T-cell (primary cell): ENCODE measurements at regions not wholly inside any gene's neighbourhood (a gene's known extent, or its start where the extent isn't known, plus 50 kb on each side); places are given as distances from the start of the nearest gene placed in this dataset.

Experiments used
- ATAC-seq, 4 experiments: fragments of 200-7000 bp in 3 of 4; fragments of 150-1000 bp in 1 of 4; cut with Tn5 transposase; replicated peaks in 1 of 4; 1 replicate in 3 of 4; 2 replicates in 1 of 4; pipeline ENCODE4 v1.10.0; 2021; ENCODE audit warnings: moderate library complexity in 3 of 4, mild to moderate bottlenecking in 2 of 4, moderate number of reproducible peaks in 1 of 4
- CTCF ChIA-PET, 2 donors: fragments of 300-600 bp; sonication (Branson Sonifier 250); formaldehyde crosslinking; loops; one replicate each; lab custom pipeline; 2022; ENCODE audit warnings: antibody characterized with exemption in 2 of 2; lab: Charles Lee
- POLR2A ChIA-PET, 2 donors: fragments of 300-600 bp; sonication (Branson Sonifier 250); formaldehyde crosslinking; loops; one replicate each; lab custom pipeline; 2022; ENCODE audit warnings: antibody characterized with exemption in 2 of 2; lab: Charles Lee
- DNase-seq, 35 experiments: peaks; one replicate each; pipeline versions ENCODE4 v3.0.0 to v3.0.0-alpha.2; 2013 to 2023
- H3K27ac ChIP-seq: one replicate; pipeline ENCODE4 v1.5.1; 2013; ENCODE audit warnings: low read length
- H3K27me3 ChIP-seq, 2 experiments: replicated peaks in 1 of 2; 1 replicate in 1 of 2; 2 replicates in 1 of 2; pipeline versions ENCODE4 v1.6.1 to v1.7.0; 2013; ENCODE audit warnings: low read length in 1 of 2, mixed read lengths in 1 of 2; ENCODE audit not compliant: control insufficient read depth in 2 of 2, insufficient read depth in 2 of 2; ENCODE audit errors: extremely low read depth in 1 of 2
- H3K36me3 ChIP-seq, 2 donors: 1 replicate in 1 of 2; 2 replicates in 1 of 2; pipeline versions ENCODE4 v1.6.1 to v1.7.0; 2013; ENCODE audit warnings: low read length in 1 of 2; ENCODE audit not compliant: control insufficient read depth in 2 of 2, insufficient read depth in 1 of 2; ENCODE audit errors: extremely low read depth in 1 of 2
- H3K4me1 ChIP-seq, 2 experiments: 1 replicate in 1 of 2; 2 replicates in 1 of 2; pipeline versions ENCODE4 v1.6.1 to v1.7.0; 2013; ENCODE audit warnings: low read length in 2 of 2, mixed read lengths in 1 of 2; ENCODE audit not compliant: insufficient read depth in 2 of 2, control insufficient read depth in 1 of 2; ENCODE audit errors: extremely low read depth in 1 of 2
- H3K4me3 ChIP-seq, 2 donors: 1 replicate in 1 of 2; 2 replicates in 1 of 2; pipeline versions ENCODE4 v1.5.1 to v1.7.0; 2013; ENCODE audit warnings: mild to moderate bottlenecking in 2 of 2, low read length in 1 of 2, moderate library complexity in 1 of 2; ENCODE audit not compliant: control insufficient read depth in 1 of 2; ENCODE audit errors: extremely low read depth in 1 of 2
- H3K9me3 ChIP-seq: 2 replicates; pipeline ENCODE4 v1.7.0; 2013
- H3K27ac Mint-ChIP-seq, 2 donors: one replicate each; pipeline ENCODE4 v1.8.0; 2020 to 2021; ENCODE audit warnings: mild to moderate bottlenecking in 2 of 2, mixed read lengths in 2 of 2
- H3K27me3 Mint-ChIP-seq, 2 donors: one replicate each; pipeline ENCODE4 v1.8.0; 2021 to 2022; ENCODE audit warnings: mixed read lengths in 2 of 2
- H3K36me3 Mint-ChIP-seq: one replicate; pipeline ENCODE4 v1.8.0; 2021; ENCODE audit warnings: mixed read lengths
- H3K4me1 Mint-ChIP-seq, 3 donors: one replicate each; pipeline ENCODE4 v1.8.0; 2020 to 2022; ENCODE audit warnings: mixed read lengths in 3 of 3, mild to moderate bottlenecking in 1 of 3
- H3K4me3 Mint-ChIP-seq, 3 donors: one replicate each; pipeline ENCODE4 v1.8.0; 2020 to 2022; ENCODE audit warnings: mild to moderate bottlenecking in 3 of 3, mixed read lengths in 3 of 3, moderate library complexity in 3 of 3
- H3K9me3 Mint-ChIP-seq, 3 donors: one replicate each; pipeline ENCODE4 v1.8.0; 2020 to 2022; ENCODE audit warnings: mixed read lengths in 3 of 3
- WGBS: methylation state at CpG from one replicate; pipeline ENCODE4 v1.1.5; 2013; ENCODE audit warnings: missing lambda C conversion rate; ENCODE audit not compliant: insufficient coverage; 5-methylcytosine and 5-hydroxymethylcytosine counted together

DNA sequence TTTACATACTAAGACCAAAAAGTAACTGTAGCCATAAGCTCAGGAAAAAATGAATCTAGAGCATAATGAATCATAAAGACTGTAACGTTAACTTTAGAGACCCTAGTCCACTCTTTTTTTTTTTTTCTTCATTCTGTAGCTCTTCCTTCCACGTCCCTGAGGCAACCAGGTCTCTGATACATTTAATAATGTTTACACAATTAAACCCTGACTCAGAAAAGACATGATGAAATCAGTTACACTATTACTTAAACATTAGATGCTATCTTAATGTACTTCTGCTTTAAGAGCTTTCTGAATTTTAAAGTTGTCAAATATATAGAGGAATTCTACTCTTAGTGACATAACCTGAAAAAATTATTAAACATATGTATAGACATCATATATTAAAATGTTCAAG lies 1121.5 kb upstream of the DDX18 start:
- no peak for DNase-seq
- no peaks in the 10 kb centered on the region for H3K36me3 Mint-ChIP-seq
- ATAC-seq: no peak
- CTCF ChIA-PET: no interaction called here
- Histone ChIP-seq H3K9me3 (no peaks in the 10 kb centered on the region), H3K27me3 (no peaks in the 10 kb centered on the region), H3K4me1 (no peaks in the 10 kb centered on the region), H3K4me3 (no peak overlapping the region), H3K36me3 (no peaks in the 10 kb centered on the region), H3K27ac (no peak overlapping the region)
- no peak overlapping the region for H3K4me3 Mint-ChIP-seq
- POLR2A ChIA-PET: no interaction called here
- H3K9me3 Mint-ChIP-seq: peaks cover 5 to 21% (median 14%) of the 10 kb centered on the region in 3 donors
- H3K27ac Mint-ChIP-seq: no peak overlapping the region
- no peaks in the 10 kb centered on the region for H3K27me3 Mint-ChIP-seq
- H3K4me1 Mint-ChIP-seq: no peaks in the 10 kb centered on the region
- WGBS: 80% methylated on average over 1 of the region's 2 CpGs

GRCh38 chr2:116696223-116696622 lies 1118.3 kb upstream of the DDX18 start:
- POLR2A ChIA-PET: no interaction called here
- Mint-ChIP-seq H3K27ac (no peak overlapping the region), H3K9me3 (peaks cover 4 to 10% (median 9%) of the 10 kb centered on the region in 3 donors), H3K4me3 (no peak overlapping the region), H3K36me3 (no peaks in the 10 kb centered on the region), H3K27me3 (no peaks in the 10 kb centered on the region), H3K4me1 (no peaks in the 10 kb centered on the region)
- Histone ChIP-seq H3K27ac (no peak overlapping the region), H3K4me3 (no peak overlapping the region), H3K36me3 (no peaks in the 10 kb centered on the region), H3K4me1 (no peaks in the 10 kb centered on the region), H3K9me3 (no peaks in the 10 kb centered on the region), H3K27me3 (no peaks in the 10 kb centered on the region)
- DNase-seq (no peak), ATAC-seq (no peak)
- WGBS: 58% methylated on average over 4 of the region's 4 CpGs
- CTCF ChIA-PET: no interaction called here

GRCh38 chr2:116696903-116697302 lies 1117.6 kb upstream of the DDX18 start:
- peaks cover 5 to 7% (median 5%) of the 10 kb centered on the region in 3 donors for H3K9me3 Mint-ChIP-seq
- CTCF ChIA-PET: no interaction called here
- Histone ChIP-seq H3K4me1 (no peaks in the 10 kb centered on the region), H3K27me3 (no peaks in the 10 kb centered on the region), H3K36me3 (no peaks in the 10 kb centered on the region), H3K9me3 (no peaks in the 10 kb centered on the region), H3K27ac (no peak overlapping the region), H3K4me3 (no peak overlapping the region)
- H3K27me3 Mint-ChIP-seq: no peaks in the 10 kb centered on the region
- ATAC-seq (no peak), DNase-seq (no peak)
- H3K27ac Mint-ChIP-seq: no peak overlapping the region
- H3K4me1 Mint-ChIP-seq: no peaks in the 10 kb centered on the region
- POLR2A ChIA-PET: no interaction called here
- H3K4me3 Mint-ChIP-seq: no peak overlapping the region
- no peaks in the 10 kb centered on the region for H3K36me3 Mint-ChIP-seq

DNA sequence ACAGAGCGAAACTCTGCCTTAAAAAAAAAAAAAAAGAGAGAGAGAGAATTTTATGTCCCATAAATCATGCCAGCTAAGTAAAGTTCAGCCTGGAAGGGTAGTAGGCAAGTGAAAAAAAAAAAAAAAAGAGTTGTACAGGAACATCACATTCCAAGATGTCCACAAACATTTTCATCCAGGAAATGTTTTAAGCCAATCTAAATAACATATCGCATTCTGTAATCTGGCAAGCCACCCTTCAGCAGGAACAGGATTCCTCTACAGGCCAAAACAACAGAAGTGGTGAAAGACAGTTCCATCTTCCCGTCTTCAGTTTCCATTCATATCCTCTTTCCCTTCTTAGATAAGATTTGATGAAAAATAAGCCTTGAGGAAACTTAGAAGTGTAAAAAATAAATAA lies 1108.1 kb upstream of the DDX18 start:
- DNase-seq (no peak), ATAC-seq (no peak)
- H3K4me1 ChIP-seq: no peaks in the 10 kb centered on the region
- H3K4me3 ChIP-seq: no peak overlapping the region
- H3K4me3 Mint-ChIP-seq: no peak overlapping the region
- H3K27me3 Mint-ChIP-seq: no peaks in the 10 kb centered on the region
- H3K27me3 ChIP-seq: no peaks in the 10 kb centered on the region
- H3K9me3 ChIP-seq: peaks cover 2% of the 10 kb centered on the region
- CTCF ChIA-PET: interaction anchor here in 1 of 2 donors (0.6 kb wide), 1 partner anchor 543 kb away, joined by 4 read pairs; no protein-coding TSS in a partner anchor
- no peaks in the 10 kb centered on the region for H3K36me3 Mint-ChIP-seq
- no peaks in the 10 kb centered on the region for H3K36me3 ChIP-seq
- POLR2A ChIA-PET: no interaction called here
- peaks cover 20 to 41% (median 22%) of the 10 kb centered on the region in 3 donors for H3K9me3 Mint-ChIP-seq
- no peak overlapping the region for H3K27ac ChIP-seq
- no peak overlapping the region for H3K27ac Mint-ChIP-seq
- no peaks in the 10 kb centered on the region for H3K4me1 Mint-ChIP-seq
- no CpG with 5 or more reads among the region's 3 CpGs for WGBS

DNA sequence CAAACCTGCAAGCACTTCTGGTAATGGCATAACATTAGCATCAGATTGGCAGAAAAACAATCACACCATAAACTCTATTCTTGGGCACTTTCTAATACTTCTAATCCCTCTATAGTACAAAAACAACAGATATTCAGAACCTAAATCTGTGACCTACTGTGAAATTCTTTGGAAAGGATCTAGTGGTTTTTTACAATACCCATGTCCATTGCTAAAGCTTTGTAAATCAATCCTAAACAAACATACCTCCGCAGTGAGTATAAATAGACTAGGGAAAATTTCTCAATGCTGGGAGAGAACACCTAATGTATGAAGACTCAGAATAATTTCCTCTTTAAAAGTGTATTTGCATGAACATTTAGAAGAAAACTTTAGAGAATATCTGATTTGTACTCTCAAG lies 1098.5 kb upstream of the DDX18 start:
- no peaks in the 10 kb centered on the region for H3K27me3 ChIP-seq

GRCh38 chr2:116716444-116716843 lies 1098.0 kb upstream of the DDX18 start:
- DNase-seq (no peak), ATAC-seq (no peak)
- Mint-ChIP-seq H3K4me1 (no peaks in the 10 kb centered on the region), H3K27me3 (no peaks in the 10 kb centered on the region), H3K36me3 (no peaks in the 10 kb centered on the region), H3K4me3 (no peak overlapping the region), H3K27ac (no peak overlapping the region), H3K9me3 (peaks cover 0 to 15% (median 10%) of the 10 kb centered on the region in 3 donors)
- no CpG with 5 or more reads among the region's 2 CpGs for WGBS
- ChIA-PET CTCF (no interaction called here), POLR2A (no interaction called here)
- no peak overlapping the region for H3K4me3 ChIP-seq
- no peak overlapping the region for H3K27ac ChIP-seq
- no peaks in the 10 kb centered on the region for H3K4me1 ChIP-seq
- no peaks in the 10 kb centered on the region for H3K9me3 ChIP-seq
- H3K27me3 ChIP-seq: no peaks in the 10 kb centered on the region
- no peaks in the 10 kb centered on the region for H3K36me3 ChIP-seq

More for the DNA sequence above, 1098.5 kb upstream of the DDX18 start:
- ATAC-seq (no peak), DNase-seq (no peak)
- Mint-ChIP-seq H3K27ac (no peak overlapping the region), H3K4me1 (no peaks in the 10 kb centered on the region), H3K9me3 (peaks cover 0 to 16% (median 12%) of the 10 kb centered on the region in 3 donors), H3K27me3 (no peaks in the 10 kb centered on the region), H3K36me3 (no peaks in the 10 kb centered on the region), H3K4me3 (no peak overlapping the region)
- POLR2A ChIA-PET: no interaction called here
- Histone ChIP-seq H3K4me1 (no peaks in the 10 kb centered on the region), H3K4me3 (no peak overlapping the region), H3K36me3 (no peaks in the 10 kb centered on the region), H3K9me3 (no peaks in the 10 kb centered on the region), H3K27ac (no peak overlapping the region)
- no CpG with 5 or more reads among the region's 1 CpG for WGBS
- CTCF ChIA-PET: no interaction called here

DNA sequence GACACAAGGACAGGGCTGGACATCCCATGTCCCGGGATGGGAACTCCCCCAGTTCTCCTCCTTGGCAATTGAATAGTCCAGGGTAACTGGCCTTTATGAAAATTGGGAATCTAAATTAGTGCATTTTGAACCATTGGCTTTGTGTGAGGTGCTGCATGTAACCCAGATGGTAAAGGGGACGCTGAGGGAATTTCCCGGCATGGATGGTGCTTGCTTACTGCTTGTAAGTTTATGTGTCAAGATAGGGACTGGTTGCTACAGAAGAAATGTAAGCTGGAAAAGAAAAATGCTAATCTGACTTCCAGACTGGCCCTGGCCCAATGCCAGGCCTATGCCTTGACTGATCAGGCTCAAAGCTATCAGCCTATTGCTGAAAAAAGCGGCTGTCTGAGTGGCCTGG lies 1096.7 kb upstream of the DDX18 start:
- ChIA-PET CTCF (no interaction called here), POLR2A (no interaction called here)
- DNase-seq (no peak), ATAC-seq (no peak)
- no peaks in the 10 kb centered on the region for H3K36me3 Mint-ChIP-seq
- Histone ChIP-seq H3K36me3 (no peaks in the 10 kb centered on the region), H3K27ac (no peak overlapping the region), H3K9me3 (no peaks in the 10 kb centered on the region), H3K27me3 (no peaks in the 10 kb centered on the region), H3K4me3 (no peak overlapping the region), H3K4me1 (no peaks in the 10 kb centered on the region)
- no peak overlapping the region for H3K27ac Mint-ChIP-seq
- WGBS: 67% methylated on average over 4 of the region's 4 CpGs
- H3K4me1 Mint-ChIP-seq: no peaks in the 10 kb centered on the region
- H3K9me3 Mint-ChIP-seq: peaks cover 6 to 15% (median 10%) of the 10 kb centered on the region in 3 donors
- H3K4me3 Mint-ChIP-seq: no peak overlapping the region
- no peaks in the 10 kb centered on the region for H3K27me3 Mint-ChIP-seq
